NK-92 treated with Interleukin-12 subunit alpha and Interleukin-12 subunit beta, amount 100 ng/mL, for 24 hours (cell line): ENCODE measurements at regions not wholly inside any gene's neighbourhood (a gene's known extent, or its start where the extent isn't known, plus 50 kb on each side); places are given as distances from the start of the nearest gene placed in this dataset.
"Not testable (repeated sequence)": the region's sequence is repeated elsewhere in the genome, so short reads cannot be mapped to it uniquely, and the experiment has no call there.

Experiments used
- DNase-seq: peaks from one replicate; lab custom pipeline; 2025; lab: John Stamatoyannopoulos, UW

GRCh38 chrX:39475372-39475771 lies 622.4 kb downstream of the BCOR start:
- no peak for DNase-seq

- no peak for DNase-seq
Observed at GRCh38 chrX:39476604-39477021, 621.1 kb downstream of the BCOR start.

GRCh38 chrX:39477031-39477761 lies 620.6 kb downstream of the BCOR start:
- no peak for DNase-seq

- DNase-seq, result no peak
Observed at GRCh38 chrX:39477762-39478120, 620.0 kb downstream of the BCOR start.

GRCh38 chrX:39479856-39480255 lies 617.9 kb downstream of the BCOR start:
- DNase-seq, result no peak

- no peak for DNase-seq
Observed at GRCh38 chrX:39480963-39481362, 616.8 kb downstream of the BCOR start.

GRCh38 chrX:39481621-39482020 lies 616.1 kb downstream of the BCOR start:
- no peak for DNase-seq

- no peak for DNase-seq
Observed at GRCh38 chrX:39484159-39485068, 613.3 kb downstream of the BCOR start.

- DNase-seq, result no peak
Observed at GRCh38 chrX:39487166-39487968, 610.4 kb downstream of the BCOR start.

- no peak for DNase-seq
Observed at GRCh38 chrX:39487969-39488330, 609.8 kb downstream of the BCOR start.

- DNase-seq, result no peak
Observed at GRCh38 chrX:39491548-39492297, 606.0 kb downstream of the BCOR start.

GRCh38 chrX:39492497-39493162 lies 605.1 kb downstream of the BCOR start:
- no peak for DNase-seq

- DNase-seq, result no peak
Observed at GRCh38 chrX:39493168-39493567, 604.6 kb downstream of the BCOR start.

GRCh38 chrX:39497117-39497516 lies 600.6 kb downstream of the BCOR start:
- not testable (repeated sequence) for DNase-seq

- DNase-seq, result no peak
Observed at GRCh38 chrX:39497702-39498265, 600.0 kb downstream of the BCOR start.

GRCh38 chrX:39499996-39500395 lies 597.8 kb downstream of the BCOR start:
- no peak for DNase-seq

GRCh38 chrX:39501822-39502221 lies 595.9 kb downstream of the BCOR start:
- no peak for DNase-seq

- DNase-seq, result no peak
Observed at GRCh38 chrX:39502486-39502885, 595.3 kb downstream of the BCOR start.

GRCh38 chrX:39504227-39504626 lies 593.5 kb downstream of the BCOR start:
- DNase-seq, result no peak

GRCh38 chrX:39504850-39505259 lies 592.9 kb downstream of the BCOR start:
- DNase-seq, result no peak

- DNase-seq, result no peak
Observed at GRCh38 chrX:39506131-39506530, 591.6 kb downstream of the BCOR start.
